ENCODE measurements at regions not wholly inside any gene's neighbourhood (a gene's known extent, or its start where the extent isn't known, plus 50 kb on each side); places are given as distances from the start of the nearest gene placed in this dataset.

- H3K9me3 ChIP-seq (replicated peaks; ENCODE audit: control insufficient read depth, insufficient read depth, low read length): no peaks in the 10 kb centered on the region
- SMC1A ChIA-PET (ENCODE audit: uncharacterized antibody, unreplicated experiment): interaction anchor here (0.6 kb wide), 1 partner anchor 1001 kb away, joined by 3 read pairs; no protein-coding TSS in a partner anchor
- intact Hi-C loops (cut with micrococcal nuclease; ENCODE audit: unreplicated experiment): no loop called here
- POLR2A ChIA-PET: no interaction called here
- H3K27ac ChIP-seq (ENCODE audit: control insufficient read depth, insufficient read depth): no peak overlapping the region
- DNase-seq (ENCODE audit: low read depth, low spot score): no peak
- no peaks in the 10 kb centered on the region for H3K4me1 ChIP-seq (ENCODE audit: control insufficient read depth, insufficient read depth, low read length)
- H3K4me2 ChIP-seq (ENCODE audit: control insufficient read depth, insufficient read depth): no peak overlapping the region
- no peaks in the 10 kb centered on the region; a peak in 2 of 4 replicates for H3K27me3 ChIP-seq (replicated peaks in 1 of 2; ENCODE audit: control insufficient read depth in 2 of 2, insufficient read depth in 2 of 2, low read length in 1 of 2)
- no peak overlapping the region for H3K9ac ChIP-seq (ENCODE audit: control insufficient read depth, insufficient read depth, low read length)
- no peak for ATAC-seq
- CTCF ChIA-PET: no interaction called here
- no TSS peak for BruUV-seq (replicated peaks)
- no peak for FAIRE-seq
- RAD21 ChIA-PET (ENCODE audit: unreplicated experiment): no interaction called here
- in situ Hi-C loops (cut with MboI): no loop called here
- no peak overlapping the region for H2AFZ ChIP-seq (ENCODE audit: control insufficient read depth, low read depth, low read length)
- no peaks in the 10 kb centered on the region for H3K79me2 ChIP-seq (ENCODE audit: control insufficient read depth, insufficient read depth, low read length)
- H3K36me3 ChIP-seq (ENCODE audit: control insufficient read depth in 2 of 2, insufficient read depth in 2 of 2, low read length in 1 of 2): no peaks in the 10 kb centered on the region
- no peaks in the 10 kb centered on the region for H4K20me1 ChIP-seq (ENCODE audit: control insufficient read depth, insufficient read depth)
- no peak overlapping the region for H3K4me3 ChIP-seq
- WGBS (ENCODE audit: insufficient coverage, insufficient replicate concordance, low lambda C conversion rate, missing lambda C conversion rate): 0% methylated on average over 5 of the region's 5 CpGs
- TF ChIP-seq TCF7 (IDR thresholded peaks at IDR 0.05; ENCODE audit: borderline replicate concordance) (no peak), ATF3 (IDR thresholded peaks at IDR 0.05; ENCODE audit: borderline replicate concordance, extremely low read depth, low read depth, low read length) (no peak), KLF5 (IDR thresholded peaks at IDR 0.05; ENCODE audit: partially characterized antibody) (no peak), PRDM15 (CRISPR knock-in tag; IDR thresholded peaks at IDR 0.05) (no peak), RAD51 (IDR thresholded peaks at IDR 0.05) (no peak), BCLAF1 (IDR thresholded peaks at IDR 0.05) (no peak), MTA3 (IDR thresholded peaks at IDR 0.05; ENCODE audit: borderline replicate concordance, low read length) (no peak), CTCF (IDR thresholded peaks at IDR 0.05 in 2 of 3, conservative IDR thresholded peaks at IDR 0.05 in 1 of 3; ENCODE audit: control insufficient read depth in 2 of 3, extremely low read depth in 1 of 3, insufficient read depth in 1 of 3, low read depth in 3 of 3, low read length in 3 of 3) (no peak), ZBTB33 (IDR thresholded peaks at IDR 0.05) (no peak), IRF4 (IDR thresholded peaks at IDR 0.05; ENCODE audit: low read depth, low read length) (no peak)
Observed at GRCh38 chr20:48309293-48309692, 518.5 kb downstream of the PREX1 start.
